Liver (tissue), 7 donors: ENCODE measurements at regions not wholly inside any gene's neighbourhood (a gene's known extent, or its start where the extent isn't known, plus 50 kb on each side); places are given as distances from the start of the nearest gene placed in this dataset.

Source experiments
- DNase-seq: peaks from one replicate; pipeline ENCODE4 v3.0.0-alpha.2; 2017; ENCODE audit warnings: low spot score
- H3K27ac ChIP-seq, 2 donors: one replicate each; pipeline ENCODE4 v1.7.0; 2013; ENCODE audit warnings: inconsistent platforms in 2 of 2, low read length in 2 of 2, control low read depth in 1 of 2, low read depth in 1 of 2, mild to moderate bottlenecking in 1 of 2
- H3K27me3 ChIP-seq, 4 donors: one replicate each; pipeline versions ENCODE4 v1.6.1 to v1.7.0; 2013; ENCODE audit warnings: low read length in 3 of 4, inconsistent platforms in 1 of 4, mild to moderate bottlenecking in 1 of 4, moderate library complexity in 1 of 4; ENCODE audit not compliant: control insufficient read depth in 4 of 4, insufficient read depth in 4 of 4
- H3K36me3 ChIP-seq, 4 donors: one replicate each; pipeline versions ENCODE4 v1.6.1 to v1.7.0; 2013; ENCODE audit warnings: low read length in 3 of 4, mild to moderate bottlenecking in 3 of 4, low read depth in 1 of 4, moderate library complexity in 1 of 4; ENCODE audit not compliant: control insufficient read depth in 4 of 4, insufficient read depth in 3 of 4
- H3K4me1 ChIP-seq, 4 donors: one replicate each; pipeline versions ENCODE4 v1.6.1 to v1.7.0; 2013; ENCODE audit warnings: low read length in 3 of 4, mild to moderate bottlenecking in 3 of 4, moderate library complexity in 1 of 4; ENCODE audit not compliant: control insufficient read depth in 4 of 4, insufficient read depth in 4 of 4
- H3K4me3 ChIP-seq, 3 donors: one replicate each; pipeline versions ENCODE4 v1.6.1 to v1.7.0; 2013; ENCODE audit warnings: low read length in 3 of 3, control low read depth in 1 of 3, low read depth in 1 of 3, mild to moderate bottlenecking in 1 of 3
- H3K9ac ChIP-seq, 2 donors: one replicate each; pipeline ENCODE4 v1.7.0; 2013; ENCODE audit warnings: low read length in 2 of 2, mild to moderate bottlenecking in 2 of 2, moderate library complexity in 2 of 2, control low read depth in 1 of 2, low read depth in 1 of 2
- H3K9me3 ChIP-seq, 4 donors: one replicate each; pipeline versions ENCODE4 v1.6.1 to v1.7.0; 2013; ENCODE audit warnings: low read length in 3 of 4; ENCODE audit not compliant: control insufficient read depth in 4 of 4
- EGR1 ChIP-seq, 2 donors: IDR thresholded peaks; 2 replicates each; pipeline ENCODE4 v1.6.1; 2016 to 2018; ENCODE audit warnings: antibody characterized with exemption in 2 of 2, low read depth in 2 of 2
- FOXA2 ChIP-seq: IDR thresholded peaks from 2 replicates; pipeline ENCODE4 v1.6.1; 2016; ENCODE audit warnings: antibody characterized with exemption
- HNF4A ChIP-seq, 2 donors: conservative IDR thresholded peaks; 2 replicates each; pipeline ENCODE4 v1.6.1; 2016; ENCODE audit warnings: antibody characterized with exemption in 2 of 2, mild to moderate bottlenecking in 2 of 2
- HNF4G ChIP-seq: IDR thresholded peaks from 2 replicates; pipeline ENCODE4 v1.6.1; 2016; ENCODE audit warnings: antibody characterized with exemption
- JUND ChIP-seq, 2 donors: IDR thresholded peaks; 2 replicates each; pipeline ENCODE4 v1.6.1; 2016; ENCODE audit warnings: antibody characterized with exemption in 2 of 2
- NR2F2 ChIP-seq: IDR thresholded peaks from 2 replicates; pipeline ENCODE4 v1.6.1; 2016; ENCODE audit warnings: antibody characterized with exemption
- RAD21 ChIP-seq, 2 donors: IDR thresholded peaks; 2 replicates each; pipeline ENCODE4 v1.6.1; 2016; ENCODE audit warnings: antibody characterized with exemption in 2 of 2, mild to moderate bottlenecking in 2 of 2
- SP1 ChIP-seq: IDR thresholded peaks from 2 replicates; pipeline ENCODE4 v1.6.1; 2018; ENCODE audit warnings: antibody characterized with exemption, mild to moderate bottlenecking
- TAF1 ChIP-seq: conservative IDR thresholded peaks from 2 replicates; pipeline ENCODE4 v1.6.1; 2016; ENCODE audit warnings: antibody characterized with exemption, mild to moderate bottlenecking
- YY1 ChIP-seq: IDR thresholded peaks from 2 replicates; pipeline ENCODE4 v1.6.1; 2016; ENCODE audit warnings: antibody characterized with exemption, mild to moderate bottlenecking
- WGBS: extraction: QIAGEN DNeasy Blood & Tissue Kit; methylation state at CpG from one replicate; pipeline ENCODE4 v1.1.7; 2013; 5-methylcytosine and 5-hydroxymethylcytosine counted together
- TF ChIP-seq, protein P1 (sequence below): IDR thresholded peaks from 2 replicates; pipeline ENCODE4 v1.6.1; 2016; ENCODE audit warnings: antibody characterized with exemption
- TF ChIP-seq, protein P2 (sequence below): IDR thresholded peaks from 2 replicates; pipeline ENCODE4 v1.6.1; 2016; ENCODE audit warnings: antibody characterized with exemption, mild to moderate bottlenecking
- TF ChIP-seq, protein P3 (sequence below): IDR thresholded peaks from 2 replicates; pipeline ENCODE4 v1.6.1; 2016; ENCODE audit warnings: antibody characterized with exemption
- TF ChIP-seq, protein P4 (sequence below): IDR thresholded peaks from 2 replicates; pipeline ENCODE4 v1.6.1; 2016; ENCODE audit warnings: antibody characterized with exemption
- donor health status: healthy.
- donor health status: healthy.
- donor health status: healthy.
- donor health status: healthy.

DNA sequence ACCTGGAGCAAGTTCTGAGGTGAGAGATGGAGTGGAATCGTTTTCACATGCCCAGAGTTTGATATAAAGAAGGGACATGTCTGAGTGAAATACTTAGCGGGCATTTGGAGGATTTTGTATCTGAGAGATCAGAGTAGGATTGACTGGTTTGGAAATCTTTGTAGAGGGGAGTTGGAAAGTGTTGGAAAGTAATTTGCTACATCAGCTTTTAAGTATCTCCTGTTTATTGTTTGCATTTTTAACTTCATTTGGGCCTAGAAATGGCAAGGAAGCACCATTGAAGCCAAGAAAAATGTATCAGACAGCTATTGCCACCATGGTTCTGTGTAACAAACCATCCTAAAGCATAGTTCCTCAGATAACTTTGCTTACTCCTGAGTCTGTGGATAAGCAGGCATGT lies 1015.1 kb upstream of the EEF2KMT start:
- 62% methylated on average over 2 of the region's 2 CpGs for WGBS
- no peaks in the 10 kb centered on the region for H3K36me3 ChIP-seq
- H3K4me3 ChIP-seq = no peak overlapping the region
- no peaks in the 10 kb centered on the region for H3K27me3 ChIP-seq
- no peak overlapping the region for H3K9ac ChIP-seq
- H3K27ac ChIP-seq = no peak overlapping the region
- DNase-seq = no peak
- H3K9me3 ChIP-seq = no peaks in the 10 kb centered on the region
- TF ChIP-seq, protein P1, sequence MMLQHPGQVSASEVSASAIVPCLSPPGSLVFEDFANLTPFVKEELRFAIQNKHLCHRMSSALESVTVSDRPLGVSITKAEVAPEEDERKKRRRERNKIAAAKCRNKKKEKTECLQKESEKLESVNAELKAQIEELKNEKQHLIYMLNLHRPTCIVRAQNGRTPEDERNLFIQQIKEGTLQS = no peak
- TF ChIP-seq TAF1 = no peak
- H3K4me1 ChIP-seq = no peaks in the 10 kb centered on the region

DNA sequence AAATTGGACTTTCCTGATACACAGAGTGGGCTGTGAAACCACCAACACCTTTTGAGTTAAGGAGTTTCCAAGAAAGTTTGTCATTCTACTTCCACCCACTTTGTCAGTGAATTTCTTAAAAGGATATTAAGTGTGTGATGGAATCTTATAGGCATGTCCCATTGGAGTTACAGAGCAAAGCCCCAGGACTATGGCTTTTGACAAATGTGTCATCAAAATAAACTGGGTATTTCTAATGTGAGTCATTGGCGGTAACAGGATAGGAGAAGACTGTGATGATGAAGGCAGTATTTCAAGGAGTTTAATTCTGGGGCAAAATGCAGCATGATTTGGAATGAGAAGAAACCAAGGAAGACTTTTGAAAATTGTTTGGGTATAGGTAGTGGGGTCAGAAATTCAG lies 1013.8 kb upstream of the EEF2KMT start:
- TF ChIP-seq TAF1 (no peak), RAD21 (IDR thresholded peaks at IDR 0.05) (no peak), YY1 (no peak), NR2F2 (no peak), EGR1 (IDR thresholded peaks at IDR 0.05; ENCODE audit: low read depth in 2 of 2) (no peak), SP1 (no peak), JUND (IDR thresholded peaks at IDR 0.05) (no peak), FOXA2 (no peak), HNF4A (conservative IDR thresholded peaks at IDR 0.05) (no peak), HNF4G (no peak)
- TF ChIP-seq, protein P2, sequence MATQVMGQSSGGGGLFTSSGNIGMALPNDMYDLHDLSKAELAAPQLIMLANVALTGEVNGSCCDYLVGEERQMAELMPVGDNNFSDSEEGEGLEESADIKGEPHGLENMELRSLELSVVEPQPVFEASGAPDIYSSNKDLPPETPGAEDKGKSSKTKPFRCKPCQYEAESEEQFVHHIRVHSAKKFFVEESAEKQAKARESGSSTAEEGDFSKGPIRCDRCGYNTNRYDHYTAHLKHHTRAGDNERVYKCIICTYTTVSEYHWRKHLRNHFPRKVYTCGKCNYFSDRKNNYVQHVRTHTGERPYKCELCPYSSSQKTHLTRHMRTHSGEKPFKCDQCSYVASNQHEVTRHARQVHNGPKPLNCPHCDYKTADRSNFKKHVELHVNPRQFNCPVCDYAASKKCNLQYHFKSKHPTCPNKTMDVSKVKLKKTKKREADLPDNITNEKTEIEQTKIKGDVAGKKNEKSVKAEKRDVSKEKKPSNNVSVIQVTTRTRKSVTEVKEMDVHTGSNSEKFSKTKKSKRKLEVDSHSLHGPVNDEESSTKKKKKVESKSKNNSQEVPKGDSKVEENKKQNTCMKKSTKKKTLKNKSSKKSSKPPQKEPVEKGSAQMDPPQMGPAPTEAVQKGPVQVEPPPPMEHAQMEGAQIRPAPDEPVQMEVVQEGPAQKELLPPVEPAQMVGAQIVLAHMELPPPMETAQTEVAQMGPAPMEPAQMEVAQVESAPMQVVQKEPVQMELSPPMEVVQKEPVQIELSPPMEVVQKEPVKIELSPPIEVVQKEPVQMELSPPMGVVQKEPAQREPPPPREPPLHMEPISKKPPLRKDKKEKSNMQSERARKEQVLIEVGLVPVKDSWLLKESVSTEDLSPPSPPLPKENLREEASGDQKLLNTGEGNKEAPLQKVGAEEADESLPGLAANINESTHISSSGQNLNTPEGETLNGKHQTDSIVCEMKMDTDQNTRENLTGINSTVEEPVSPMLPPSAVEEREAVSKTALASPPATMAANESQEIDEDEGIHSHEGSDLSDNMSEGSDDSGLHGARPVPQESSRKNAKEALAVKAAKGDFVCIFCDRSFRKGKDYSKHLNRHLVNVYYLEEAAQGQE = no peak
- TF ChIP-seq, protein P3, sequence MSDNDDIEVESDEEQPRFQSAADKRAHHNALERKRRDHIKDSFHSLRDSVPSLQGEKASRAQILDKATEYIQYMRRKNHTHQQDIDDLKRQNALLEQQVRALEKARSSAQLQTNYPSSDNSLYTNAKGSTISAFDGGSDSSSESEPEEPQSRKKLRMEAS = no peak
- TF ChIP-seq, protein P4, sequence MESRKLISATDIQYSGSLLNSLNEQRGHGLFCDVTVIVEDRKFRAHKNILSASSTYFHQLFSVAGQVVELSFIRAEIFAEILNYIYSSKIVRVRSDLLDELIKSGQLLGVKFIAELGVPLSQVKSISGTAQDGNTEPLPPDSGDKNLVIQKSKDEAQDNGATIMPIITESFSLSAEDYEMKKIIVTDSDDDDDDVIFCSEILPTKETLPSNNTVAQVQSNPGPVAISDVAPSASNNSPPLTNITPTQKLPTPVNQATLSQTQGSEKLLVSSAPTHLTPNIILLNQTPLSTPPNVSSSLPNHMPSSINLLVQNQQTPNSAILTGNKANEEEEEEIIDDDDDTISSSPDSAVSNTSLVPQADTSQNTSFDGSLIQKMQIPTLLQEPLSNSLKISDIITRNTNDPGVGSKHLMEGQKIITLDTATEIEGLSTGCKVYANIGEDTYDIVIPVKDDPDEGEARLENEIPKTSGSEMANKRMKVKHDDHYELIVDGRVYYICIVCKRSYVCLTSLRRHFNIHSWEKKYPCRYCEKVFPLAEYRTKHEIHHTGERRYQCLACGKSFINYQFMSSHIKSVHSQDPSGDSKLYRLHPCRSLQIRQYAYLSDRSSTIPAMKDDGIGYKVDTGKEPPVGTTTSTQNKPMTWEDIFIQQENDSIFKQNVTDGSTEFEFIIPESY = no peak
- TF ChIP-seq, protein P1 = no peak
- WGBS = 86% methylated on average over 1 of the region's 1 CpG

More for the DNA sequence above, 1013.8 kb upstream of the EEF2KMT start:
- no peaks in the 10 kb centered on the region for H3K4me1 ChIP-seq
- no peaks in the 10 kb centered on the region for H3K9me3 ChIP-seq
- no peaks in the 10 kb centered on the region for H3K27me3 ChIP-seq
- no peak overlapping the region for H3K4me3 ChIP-seq
- no peak for DNase-seq
- H3K9ac ChIP-seq = no peak overlapping the region
- H3K27ac ChIP-seq = no peak overlapping the region
- no peaks in the 10 kb centered on the region for H3K36me3 ChIP-seq
